ENCODE measurements at regions not wholly inside any gene's neighbourhood (a gene's known extent, or its start where the extent isn't known, plus 50 kb on each side); places are given as distances from the start of the nearest gene placed in this dataset.

DNA sequence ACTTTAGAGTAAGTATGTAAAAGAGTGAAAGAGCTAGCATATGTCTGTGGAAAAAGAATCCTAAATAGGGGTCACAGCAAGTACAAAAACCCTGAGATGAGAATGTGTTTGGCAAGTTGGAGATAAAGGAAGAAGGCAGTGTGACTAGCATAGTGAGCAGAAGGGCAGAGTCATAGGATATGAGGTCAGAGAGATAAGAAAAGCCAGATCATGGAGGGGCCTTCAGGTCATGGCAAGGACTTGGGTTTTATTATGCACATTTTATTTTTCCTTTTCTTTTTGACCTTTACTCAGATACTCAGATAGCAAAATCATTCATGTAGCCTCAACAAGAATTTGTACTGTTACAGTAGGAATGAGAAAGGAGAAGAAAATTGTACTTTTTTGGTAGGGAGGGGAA is 138.0 kb downstream of the GJA1 start:
- Histone ChIP-seq H3K9me2 (ENCODE audit: insufficient read depth, low read length) (no peaks in the 10 kb centered on the region), H3F3A (ENCODE audit: insufficient read depth, low read length, poor library complexity, severe bottlenecking) (no peaks in the 10 kb centered on the region), H3K36me3 (ENCODE audit: insufficient read depth, low read length) (no peaks in the 10 kb centered on the region), H4K20me1 (ENCODE audit: insufficient read depth) (no peaks in the 10 kb centered on the region), H3K9me3 (ENCODE audit: low read length) (no peaks in the 10 kb centered on the region), H3K27me3 (ENCODE audit: insufficient read depth, low read depth, low read length) (no peaks in the 10 kb centered on the region), H3K4me2 (ENCODE audit: low read length) (no peak overlapping the region), H3K4me3 (ENCODE audit: low read length) (no peak overlapping the region), H3K9ac (ENCODE audit: low read length) (no peak overlapping the region), H3K27ac (ENCODE audit: low read length) (no peak overlapping the region), H2AFZ (ENCODE audit: low read depth, low read length) (no peak overlapping the region), H3K79me2 (replicated peaks; ENCODE audit: insufficient read depth, low read length) (no peaks in the 10 kb centered on the region)
- TF ChIP-seq, protein P1, sequence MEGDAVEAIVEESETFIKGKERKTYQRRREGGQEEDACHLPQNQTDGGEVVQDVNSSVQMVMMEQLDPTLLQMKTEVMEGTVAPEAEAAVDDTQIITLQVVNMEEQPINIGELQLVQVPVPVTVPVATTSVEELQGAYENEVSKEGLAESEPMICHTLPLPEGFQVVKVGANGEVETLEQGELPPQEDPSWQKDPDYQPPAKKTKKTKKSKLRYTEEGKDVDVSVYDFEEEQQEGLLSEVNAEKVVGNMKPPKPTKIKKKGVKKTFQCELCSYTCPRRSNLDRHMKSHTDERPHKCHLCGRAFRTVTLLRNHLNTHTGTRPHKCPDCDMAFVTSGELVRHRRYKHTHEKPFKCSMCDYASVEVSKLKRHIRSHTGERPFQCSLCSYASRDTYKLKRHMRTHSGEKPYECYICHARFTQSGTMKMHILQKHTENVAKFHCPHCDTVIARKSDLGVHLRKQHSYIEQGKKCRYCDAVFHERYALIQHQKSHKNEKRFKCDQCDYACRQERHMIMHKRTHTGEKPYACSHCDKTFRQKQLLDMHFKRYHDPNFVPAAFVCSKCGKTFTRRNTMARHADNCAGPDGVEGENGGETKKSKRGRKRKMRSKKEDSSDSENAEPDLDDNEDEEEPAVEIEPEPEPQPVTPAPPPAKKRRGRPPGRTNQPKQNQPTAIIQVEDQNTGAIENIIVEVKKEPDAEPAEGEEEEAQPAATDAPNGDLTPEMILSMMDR (IDR thresholded peaks at IDR 0.05; ENCODE audit: poor library complexity, severe bottlenecking): no peak
- no peak for TF ChIP-seq SMC3 (conservative IDR thresholded peaks at IDR 0.05; ENCODE audit: poor library complexity)
- TF ChIP-seq REST (IDR thresholded peaks at IDR 0.05; ENCODE audit: borderline replicate concordance): no peak
- TF ChIP-seq EZH2 (IDR thresholded peaks at IDR 0.05; ENCODE audit: borderline replicate concordance, insufficient read depth, low read length, poor library complexity, severe bottlenecking): no peak
- TF ChIP-seq RAD21 (conservative IDR thresholded peaks at IDR 0.05): no peak
- no peak for TF ChIP-seq TAF1 (IDR thresholded peaks at IDR 0.05; ENCODE audit: low read depth)
- TF ChIP-seq MXI1 (conservative IDR thresholded peaks at IDR 0.05; ENCODE audit: poor library complexity, severe bottlenecking): no peak
- TF ChIP-seq EP300 (conservative IDR thresholded peaks at IDR 0.05; ENCODE audit: poor library complexity, severe bottlenecking): no peak
- TF ChIP-seq POLR2AphosphoS5 (IDR thresholded peaks at IDR 0.05): no peak

DNA sequence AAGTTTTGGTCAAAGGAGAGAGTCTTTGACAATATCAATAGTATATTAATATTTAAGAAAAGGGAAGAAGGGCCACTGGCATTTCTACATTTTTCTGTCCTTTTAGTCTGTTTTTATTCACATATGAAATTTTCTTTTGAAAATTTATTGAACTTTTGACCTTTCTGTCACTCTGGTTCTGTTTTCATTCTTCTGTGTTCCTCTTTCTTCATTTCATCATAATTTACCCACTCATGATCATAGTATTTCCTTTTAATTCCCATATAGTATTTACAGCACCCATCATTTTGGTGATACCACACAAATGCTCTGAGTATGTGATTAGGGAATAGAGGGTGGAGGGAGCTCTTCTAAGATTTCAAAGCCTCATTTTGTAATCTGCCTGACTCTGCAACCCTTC is 142.8 kb downstream of the GJA1 start:
- H3K9me2 ChIP-seq (ENCODE audit: insufficient read depth, low read length): no peaks in the 10 kb centered on the region
- H3K27ac ChIP-seq (ENCODE audit: low read length): no peak overlapping the region
- no peaks in the 10 kb centered on the region for H4K20me1 ChIP-seq (ENCODE audit: insufficient read depth)
- TF ChIP-seq, protein P1 (IDR thresholded peaks at IDR 0.05; ENCODE audit: poor library complexity, severe bottlenecking): no peak
- TF ChIP-seq TAF1 (IDR thresholded peaks at IDR 0.05; ENCODE audit: low read depth) (no peak), REST (IDR thresholded peaks at IDR 0.05; ENCODE audit: borderline replicate concordance) (no peak), POLR2AphosphoS5 (IDR thresholded peaks at IDR 0.05) (no peak), SMC3 (conservative IDR thresholded peaks at IDR 0.05; ENCODE audit: poor library complexity) (no peak), RAD21 (conservative IDR thresholded peaks at IDR 0.05) (no peak), EP300 (conservative IDR thresholded peaks at IDR 0.05; ENCODE audit: poor library complexity, severe bottlenecking) (no peak), MXI1 (conservative IDR thresholded peaks at IDR 0.05; ENCODE audit: poor library complexity, severe bottlenecking) (no peak), EZH2 (IDR thresholded peaks at IDR 0.05; ENCODE audit: borderline replicate concordance, insufficient read depth, low read length, poor library complexity, severe bottlenecking) (no peak)
- no peak overlapping the region for H3K4me2 ChIP-seq (ENCODE audit: low read length)
- no peaks in the 10 kb centered on the region for H3F3A ChIP-seq (ENCODE audit: insufficient read depth, low read length, poor library complexity, severe bottlenecking)
- H3K9ac ChIP-seq (ENCODE audit: low read length): no peak overlapping the region
- no peak overlapping the region for H2AFZ ChIP-seq (ENCODE audit: low read depth, low read length)
- H3K27me3 ChIP-seq (ENCODE audit: insufficient read depth, low read depth, low read length): no peaks in the 10 kb centered on the region
- no peaks in the 10 kb centered on the region for H3K79me2 ChIP-seq (replicated peaks; ENCODE audit: insufficient read depth, low read length)
- H3K4me3 ChIP-seq (ENCODE audit: low read length): no peak overlapping the region
- H3K9me3 ChIP-seq (ENCODE audit: low read length): no peaks in the 10 kb centered on the region
- no peaks in the 10 kb centered on the region for H3K36me3 ChIP-seq (ENCODE audit: insufficient read depth, low read length)
